Activated effector memory CD4-positive, alpha-beta T cell treated with anti-CD3 and anti-CD28 coated beads, Interleukin-2, amount 50 U/mL, for 16 hours (primary cell): ENCODE measurements at regions not wholly inside any gene's neighbourhood (a gene's known extent, or its start where the extent isn't known, plus 50 kb on each side); places are given as distances from the start of the nearest gene placed in this dataset.

Experiments used
- DNase-seq: peaks from one replicate; pipeline ENCODE4 v3.0.0-alpha.2; 2020

DNA sequence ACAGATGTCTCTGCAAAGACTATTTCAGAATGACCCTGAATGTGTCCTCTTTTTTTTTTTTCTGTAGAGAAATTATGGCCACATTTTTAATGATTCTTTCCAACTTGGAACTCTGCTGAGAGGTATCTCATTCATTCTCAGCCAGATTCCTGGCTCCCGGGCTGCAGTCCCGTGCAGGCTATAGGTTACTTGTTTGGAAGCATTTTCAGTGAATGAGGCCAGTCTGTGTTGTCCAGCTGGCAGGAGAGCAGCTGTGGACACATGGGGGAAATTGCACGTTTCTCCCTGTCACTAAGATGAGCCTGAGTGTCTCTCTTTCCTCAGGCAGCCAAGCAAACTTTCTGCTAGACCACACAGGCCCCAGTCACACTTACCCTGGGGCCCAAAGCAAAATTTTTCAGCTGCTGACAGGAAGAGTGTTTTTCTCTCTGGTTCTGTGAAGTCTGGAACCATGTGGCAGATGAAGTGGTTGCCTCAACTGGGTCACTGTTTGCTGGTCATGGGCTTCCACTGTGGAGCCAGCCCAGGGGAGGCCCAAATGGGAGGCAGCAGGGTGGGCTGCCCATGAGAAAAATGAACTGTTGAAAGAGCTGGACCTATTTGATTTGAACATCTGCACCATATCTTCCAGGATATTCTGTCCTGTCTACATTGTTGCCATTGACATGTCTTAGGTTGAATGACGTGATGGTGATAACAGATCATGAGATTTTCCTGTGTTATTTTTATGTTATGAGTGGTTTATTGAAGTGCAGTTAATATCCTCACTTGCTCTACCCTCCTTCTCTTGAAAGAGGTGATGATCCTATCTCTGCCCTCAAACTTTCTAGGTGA is 431.2 kb downstream of the LPIN1 start:
- DNase-seq, result no peak

DNA sequence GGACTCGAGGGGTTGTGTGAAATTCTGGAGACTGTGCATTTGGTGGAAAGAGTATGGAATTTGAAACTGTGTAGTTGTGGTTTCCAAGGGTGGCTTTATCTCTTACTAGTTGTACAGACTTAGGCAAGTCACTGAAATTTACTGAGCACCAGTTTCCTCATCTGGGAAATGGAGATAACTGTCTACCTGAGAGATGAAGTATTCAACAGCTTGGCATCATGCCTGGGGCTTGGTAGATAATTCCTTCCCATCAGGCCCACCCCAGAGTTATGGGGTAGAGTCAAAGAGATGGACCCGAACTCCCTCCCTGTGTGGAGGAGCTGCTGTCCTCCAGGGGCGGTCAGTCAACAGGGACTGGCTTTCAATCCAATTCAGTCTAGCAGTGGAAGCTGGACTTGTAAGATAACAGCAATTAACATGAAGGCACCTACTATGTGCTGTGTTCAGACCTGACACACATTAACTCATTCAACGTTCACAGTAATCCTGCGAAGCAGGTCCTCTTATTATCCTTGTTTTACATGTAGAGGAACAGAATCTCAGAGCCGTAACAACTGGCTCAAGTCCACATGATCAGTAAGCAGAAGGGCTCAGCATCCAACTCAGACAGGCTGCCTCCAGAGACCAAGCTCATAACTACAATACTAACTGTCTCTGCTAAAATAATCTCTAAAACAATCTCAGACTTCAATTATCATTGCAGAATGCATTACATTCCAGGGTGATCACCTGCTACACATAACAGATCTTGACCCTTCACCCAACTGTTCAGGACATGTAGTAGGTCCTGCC is 432.1 kb downstream of the LPIN1 start:
- no peak for DNase-seq

DNA sequence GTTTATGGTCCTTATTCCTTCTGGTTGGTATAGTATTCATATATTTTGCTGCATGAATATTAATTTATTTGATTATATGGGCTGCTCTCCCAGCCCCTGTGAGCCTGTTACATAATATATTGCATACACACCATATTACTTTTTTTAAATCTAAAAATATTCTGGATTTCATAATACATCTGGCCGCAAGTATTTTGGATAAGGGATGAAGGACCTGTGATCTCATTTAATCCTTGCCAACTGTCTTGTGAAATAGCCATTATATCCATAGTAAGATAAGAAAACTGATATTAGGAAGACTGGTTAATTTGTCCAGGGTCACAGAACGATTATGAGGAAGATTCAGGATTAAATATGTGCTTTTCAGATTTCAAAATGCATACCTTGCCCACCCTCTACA is 433.6 kb downstream of the LPIN1 start:
- no peak for DNase-seq

- no peak for DNase-seq
Observed at GRCh38 chr2:12183032-12183645, 436.7 kb downstream of the LPIN1 start.

- DNase-seq, result no peak
Observed at GRCh38 chr2:12192762-12193161, 446.3 kb downstream of the LPIN1 start.

DNA sequence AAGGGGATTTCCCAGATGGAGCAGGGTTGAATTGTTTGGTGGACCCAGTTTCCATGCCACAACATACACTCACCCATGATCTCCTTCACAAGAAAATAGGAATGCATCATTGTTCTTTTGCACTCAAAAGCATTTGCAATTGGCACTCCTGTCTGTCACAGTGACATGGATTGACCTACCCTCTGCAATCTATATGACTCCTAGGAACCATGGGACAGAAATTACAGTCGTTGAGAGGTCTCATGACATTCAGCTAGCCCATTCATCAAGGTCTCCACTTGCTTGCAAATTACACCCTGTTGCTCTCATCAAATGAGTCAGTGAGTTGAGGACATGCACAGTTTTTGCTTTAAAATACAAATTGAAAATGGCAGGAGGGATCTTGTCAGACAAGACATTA is 448.5 kb downstream of the LPIN1 start:
- no peak for DNase-seq

GRCh38 chr2:12196495-12196894 is 450.1 kb downstream of the LPIN1 start:
- no peak for DNase-seq

- no peak for DNase-seq
Observed at GRCh38 chr2:12197133-12197532, 450.7 kb downstream of the LPIN1 start.

- no peak for DNase-seq
Observed at GRCh38 chr2:12199491-12200211, 453.2 kb downstream of the LPIN1 start.

DNA sequence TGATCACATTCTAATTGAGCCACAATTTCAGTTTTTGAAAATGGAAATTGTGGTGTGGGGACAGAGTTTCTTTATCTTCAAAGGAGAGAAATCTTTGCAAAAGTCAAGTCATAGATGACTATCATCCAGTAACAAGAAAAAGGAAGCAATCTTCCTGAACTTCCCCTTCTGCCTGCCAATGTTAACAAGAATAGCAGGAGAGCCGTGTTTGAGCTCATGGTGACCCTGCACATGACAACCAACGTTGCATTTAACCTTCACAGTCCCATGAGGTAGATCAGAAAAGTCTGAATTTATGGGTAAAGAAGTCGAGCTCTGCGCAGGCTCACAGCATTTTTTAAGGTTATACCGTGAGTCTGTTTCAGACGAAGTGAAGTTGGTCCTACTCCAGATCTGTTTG is 454.9 kb downstream of the LPIN1 start:
- no peak for DNase-seq

- DNase-seq, result no peak
Observed at GRCh38 chr2:12202313-12203075, 456.1 kb downstream of the LPIN1 start.

DNA sequence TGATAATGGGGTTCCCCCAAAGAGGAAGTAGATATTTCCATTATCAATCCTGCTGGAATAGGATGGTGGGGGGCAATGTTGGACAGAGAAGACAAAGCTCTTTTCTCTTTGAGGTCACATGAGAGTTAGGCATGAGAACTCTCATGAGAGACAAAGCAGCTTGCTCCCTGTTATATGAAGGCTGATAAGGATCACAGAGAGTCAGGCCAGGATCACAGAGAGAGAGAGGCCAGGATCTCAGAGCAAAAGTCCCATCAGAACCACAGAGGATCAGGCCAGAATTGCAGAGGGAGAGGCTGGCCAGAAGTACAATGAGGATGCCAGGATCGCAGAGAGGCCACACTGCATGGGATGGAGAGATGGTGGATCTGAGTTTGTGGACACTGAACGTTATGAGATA is 457.1 kb downstream of the LPIN1 start:
- no peak for DNase-seq

DNA sequence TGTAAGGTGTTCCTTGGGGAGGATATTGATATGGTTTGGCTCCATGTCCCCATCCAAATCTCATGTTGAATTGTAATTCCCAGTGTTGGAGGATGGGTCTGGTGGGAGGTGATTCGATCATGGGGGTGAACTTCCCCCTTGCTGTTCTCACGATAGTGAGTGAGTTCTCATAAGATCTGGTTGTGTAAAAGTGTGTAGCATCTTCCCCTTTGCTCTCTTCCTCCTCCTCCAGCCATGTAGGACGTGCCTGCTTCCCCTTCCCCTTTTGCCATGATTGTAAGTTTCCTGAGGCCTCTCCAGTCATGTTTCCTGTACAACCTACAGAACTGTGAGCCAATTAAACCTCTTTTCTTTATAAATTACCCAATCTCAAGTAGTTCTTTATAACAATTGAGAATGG is 458.7 kb downstream of the LPIN1 start:
- no peak for DNase-seq

- no peak for DNase-seq
Observed at GRCh38 chr2:12207491-12207890, 461.1 kb downstream of the LPIN1 start.

- no peak for DNase-seq
Observed at GRCh38 chr2:12210016-12210933, 463.8 kb downstream of the LPIN1 start.

GRCh38 chr2:12211326-12212175 is 465.1 kb downstream of the LPIN1 start:
- DNase-seq, result no peak

DNA sequence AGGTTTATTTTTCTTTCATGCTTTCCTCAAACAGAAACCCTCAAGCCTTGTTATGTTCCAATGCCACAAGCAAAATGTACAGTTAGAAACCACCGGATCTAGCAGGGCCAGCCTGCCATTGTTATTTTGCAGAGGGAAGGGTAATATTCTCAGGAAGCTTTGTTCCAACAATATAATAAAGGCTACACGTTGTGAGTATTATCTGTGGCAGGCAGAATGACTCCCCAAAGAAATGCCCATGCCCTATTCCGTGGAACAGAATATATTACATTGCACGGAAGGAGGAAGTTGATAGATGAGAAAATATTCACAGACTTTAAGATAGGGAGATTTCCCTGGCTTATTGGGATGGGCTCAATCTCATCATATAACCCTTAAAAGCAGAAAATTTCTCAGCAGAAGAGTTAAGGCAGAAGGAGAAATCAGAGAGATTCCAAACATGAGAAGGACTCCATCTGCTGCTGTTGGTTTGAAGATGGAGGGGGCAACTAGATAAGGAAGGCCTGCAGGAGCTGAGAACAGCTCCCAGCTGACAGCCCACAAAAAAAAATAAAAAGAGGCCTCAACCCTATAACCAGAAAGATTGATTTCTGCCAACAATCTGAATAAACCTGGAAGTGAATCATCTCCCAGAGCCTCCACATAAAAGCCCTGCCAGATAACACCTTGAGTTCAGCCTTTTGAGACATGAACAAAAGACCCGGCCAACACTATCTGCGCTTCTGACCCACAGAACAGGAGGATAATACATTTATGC is 466.6 kb downstream of the LPIN1 start:
- no peak for DNase-seq

DNA sequence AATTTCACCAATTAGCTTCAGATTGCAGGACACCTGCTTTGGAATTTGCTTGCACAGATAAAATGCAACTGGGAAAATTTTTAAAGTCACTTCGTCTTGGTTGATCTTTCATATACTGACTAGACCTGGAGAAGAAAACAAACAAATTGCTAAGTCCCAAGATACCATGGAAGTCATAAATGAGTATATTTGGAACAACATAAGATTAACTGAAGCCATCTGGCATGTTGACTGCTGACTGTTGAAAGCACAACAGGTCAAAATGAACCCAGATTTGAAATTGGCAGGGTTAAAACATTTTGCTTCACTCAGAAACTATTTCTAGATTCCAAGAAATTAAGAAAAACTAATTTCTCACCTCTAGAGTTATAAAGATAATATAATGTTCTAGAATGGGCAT is 470.7 kb downstream of the LPIN1 start:
- no peak for DNase-seq

GRCh38 chr2:12219761-12220160 is 473.3 kb downstream of the LPIN1 start:
- DNase-seq, result no peak

DNA sequence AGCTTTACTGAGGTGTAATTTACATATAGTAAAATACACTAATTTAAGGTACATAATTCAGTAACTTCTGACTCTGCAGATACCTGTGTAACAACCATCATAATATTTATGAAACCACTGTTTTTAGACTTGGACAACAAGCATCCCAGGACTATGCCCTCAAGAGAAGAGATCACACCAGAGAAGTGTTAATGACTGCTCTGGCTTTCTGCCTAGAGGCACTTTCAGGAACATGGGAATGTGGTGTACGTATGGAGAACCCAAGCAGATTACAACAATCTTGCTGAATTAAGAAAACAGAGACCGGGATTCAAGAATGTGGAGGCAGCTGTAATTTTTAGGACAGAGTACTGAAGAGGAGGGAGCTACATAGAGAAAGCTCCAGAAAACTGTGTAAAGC is 475.2 kb downstream of the LPIN1 start:
- DNase-seq, result no peak
